ENCODE measurements at regions not wholly inside any gene's neighbourhood (a gene's known extent, or its start where the extent isn't known, plus 50 kb on each side); places are given as distances from the start of the nearest gene placed in this dataset.
"Not testable (repeated sequence)": the region's sequence is repeated elsewhere in the genome, so short reads cannot be mapped to it uniquely, and the experiment has no call there.

DNA sequence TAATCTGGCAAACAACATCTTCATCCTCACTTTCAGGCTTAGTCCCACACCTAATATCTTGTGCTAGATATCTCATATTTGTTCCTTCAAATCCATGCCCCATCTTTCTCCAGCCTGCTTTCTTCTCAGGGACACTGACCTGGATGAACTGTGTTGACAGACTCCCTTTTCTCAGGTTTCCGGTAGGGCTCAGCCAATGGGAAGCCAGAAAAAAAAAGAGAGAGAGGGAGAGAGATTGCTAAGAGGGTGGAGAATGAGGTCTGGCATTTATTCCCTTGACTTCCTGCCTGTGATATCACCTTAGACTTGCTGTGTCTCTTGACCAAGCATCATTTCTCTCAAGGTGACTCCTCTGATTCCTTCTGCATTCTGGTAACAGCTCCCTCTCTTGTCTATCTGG, 145.6 kb upstream of the ABI3BP start:
- Histone ChIP-seq H3K4me2 (ENCODE audit: low read length) (no peak overlapping the region), H3K36me3 (ENCODE audit: insufficient read depth, low read length) (no peaks in the 10 kb centered on the region), H3K9me3 (replicated peaks; ENCODE audit: low read length) (no peaks in the 10 kb centered on the region), H3K4me1 (ENCODE audit: control insufficient read depth, insufficient read depth, low read length) (no peaks in the 10 kb centered on the region), H3K27me3 (ENCODE audit: control insufficient read depth, insufficient read depth, low read length) (no peaks in the 10 kb centered on the region), H3K9ac (ENCODE audit: low read depth, low read length) (no peak overlapping the region), H3K4me3 (ENCODE audit: low read length) (no peak overlapping the region)

DNA sequence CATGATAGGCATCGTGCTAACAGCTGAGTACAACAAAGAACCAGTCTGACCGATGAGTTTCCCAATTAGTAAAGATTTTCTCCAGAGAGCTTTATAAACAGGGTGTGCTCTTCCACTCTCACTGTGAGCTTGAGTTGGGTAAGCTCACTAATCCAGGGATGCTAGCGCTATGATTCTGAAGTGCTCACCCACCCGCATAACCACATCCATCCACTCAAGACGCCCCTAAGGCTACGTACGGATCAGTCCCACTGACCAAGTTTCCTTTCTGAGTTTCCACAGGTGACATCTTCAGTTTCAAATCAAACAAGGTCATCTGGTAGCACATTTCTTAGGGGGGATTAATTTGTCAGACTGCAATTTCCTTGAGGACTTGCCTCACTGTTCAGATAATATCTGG, 141.1 kb upstream of the ABI3BP start:
- Histone ChIP-seq H3K36me3 (ENCODE audit: insufficient read depth, low read length) (no peaks in the 10 kb centered on the region), H3K4me2 (ENCODE audit: low read length) (no peak overlapping the region), H3K4me1 (ENCODE audit: control insufficient read depth, insufficient read depth, low read length) (no peaks in the 10 kb centered on the region), H3K4me3 (ENCODE audit: low read length) (no peak overlapping the region), H3K9me3 (replicated peaks; ENCODE audit: low read length) (no peaks in the 10 kb centered on the region), H3K27me3 (ENCODE audit: control insufficient read depth, insufficient read depth, low read length) (no peaks in the 10 kb centered on the region), H3K9ac (ENCODE audit: low read depth, low read length) (no peak overlapping the region)

DNA sequence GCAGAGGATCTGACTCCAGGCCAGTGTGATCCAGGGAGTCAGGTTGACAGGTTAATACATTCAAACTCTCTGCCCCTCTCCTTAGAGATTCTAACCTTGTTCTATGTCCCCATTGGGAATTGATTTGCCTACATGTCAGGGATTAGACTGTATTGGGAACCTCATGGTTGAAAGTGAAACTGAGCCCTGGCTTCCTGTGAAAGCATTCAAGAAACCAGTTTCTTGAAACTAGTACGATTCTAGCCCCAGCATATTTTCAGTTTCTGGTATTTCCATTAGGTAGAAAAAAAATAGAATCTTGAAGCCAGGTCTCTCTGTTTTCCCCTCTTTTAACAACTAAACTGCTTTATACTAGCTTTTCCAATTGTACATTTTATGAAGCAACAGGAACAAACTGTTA, 140.4 kb upstream of the ABI3BP start:
- H3K27me3 ChIP-seq (ENCODE audit: control insufficient read depth, insufficient read depth, low read length) = no peaks in the 10 kb centered on the region
- H3K4me1 ChIP-seq (ENCODE audit: control insufficient read depth, insufficient read depth, low read length) = no peaks in the 10 kb centered on the region
- no peak overlapping the region for H3K9ac ChIP-seq (ENCODE audit: low read depth, low read length)
- H3K36me3 ChIP-seq (ENCODE audit: insufficient read depth, low read length) = no peaks in the 10 kb centered on the region
- no peak overlapping the region for H3K4me3 ChIP-seq (ENCODE audit: low read length)
- no peaks in the 10 kb centered on the region for H3K9me3 ChIP-seq (replicated peaks; ENCODE audit: low read length)
- H3K4me2 ChIP-seq (ENCODE audit: low read length) = no peak overlapping the region

DNA sequence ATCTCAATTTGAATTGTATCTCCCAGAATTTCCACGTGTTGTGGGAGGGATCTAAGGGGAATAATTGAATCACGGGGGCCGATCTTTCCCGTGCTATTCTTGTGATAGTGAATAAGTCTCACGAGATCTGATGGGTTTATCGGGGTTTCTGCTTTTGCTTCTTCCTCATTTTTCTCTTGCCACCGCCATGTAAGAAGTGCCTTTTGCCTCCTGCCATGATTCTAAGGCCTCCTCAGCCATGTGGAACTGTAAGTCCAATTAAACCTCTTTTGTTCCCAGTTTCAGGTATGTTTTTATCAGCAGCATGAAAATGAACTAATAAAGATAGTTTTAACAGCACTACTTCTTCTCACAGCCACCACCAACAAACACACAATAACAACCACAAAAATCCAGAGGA, 140.0 kb upstream of the ABI3BP start:
- not testable (repeated sequence) for H3K27me3 ChIP-seq (ENCODE audit: control insufficient read depth, insufficient read depth, low read length); H3K4me2 ChIP-seq (ENCODE audit: low read length); H3K9me3 ChIP-seq (replicated peaks; ENCODE audit: low read length); H3K4me3 ChIP-seq (ENCODE audit: low read length); H3K36me3 ChIP-seq (ENCODE audit: insufficient read depth, low read length); H3K9ac ChIP-seq (ENCODE audit: low read depth, low read length); H3K4me1 ChIP-seq (ENCODE audit: control insufficient read depth, insufficient read depth, low read length)

DNA sequence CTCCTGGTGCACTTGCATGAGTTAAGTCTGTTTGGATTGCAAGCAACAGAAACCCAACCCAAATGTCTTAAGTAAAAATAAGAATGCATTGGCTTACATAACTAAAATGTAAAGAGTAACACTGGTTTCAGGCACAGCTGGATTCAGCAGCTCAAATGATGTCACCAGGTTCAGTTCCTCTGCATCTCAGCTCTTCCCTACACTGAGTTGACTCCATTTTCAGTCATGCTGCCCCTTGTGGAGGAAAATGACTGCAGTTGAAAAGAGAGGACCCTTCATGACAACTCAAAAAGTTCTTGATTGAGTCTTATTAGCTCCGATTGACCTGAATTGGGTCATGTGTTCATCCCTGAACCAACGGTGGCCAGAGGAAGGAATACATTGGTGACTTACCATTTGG, 138.5 kb upstream of the ABI3BP start:
- H3K4me2 ChIP-seq (ENCODE audit: low read length) = no peak overlapping the region
- H3K4me3 ChIP-seq (ENCODE audit: low read length) = no peak overlapping the region
- no peaks in the 10 kb centered on the region for H3K4me1 ChIP-seq (ENCODE audit: control insufficient read depth, insufficient read depth, low read length)
- no peak overlapping the region for H3K9ac ChIP-seq (ENCODE audit: low read depth, low read length)
- H3K27me3 ChIP-seq (ENCODE audit: control insufficient read depth, insufficient read depth, low read length) = no peaks in the 10 kb centered on the region
- no peaks in the 10 kb centered on the region for H3K9me3 ChIP-seq (replicated peaks; ENCODE audit: low read length)
- no peaks in the 10 kb centered on the region for H3K36me3 ChIP-seq (ENCODE audit: insufficient read depth, low read length)

- H3K27me3 ChIP-seq (ENCODE audit: control insufficient read depth, insufficient read depth, low read length) = no peaks in the 10 kb centered on the region
- no peaks in the 10 kb centered on the region for H3K36me3 ChIP-seq (ENCODE audit: insufficient read depth, low read length)
- H3K4me3 ChIP-seq (ENCODE audit: low read length) = no peak overlapping the region
- no peaks in the 10 kb centered on the region for H3K4me1 ChIP-seq (ENCODE audit: control insufficient read depth, insufficient read depth, low read length)
- no peaks in the 10 kb centered on the region for H3K9me3 ChIP-seq (replicated peaks; ENCODE audit: low read length)
- H3K4me2 ChIP-seq (ENCODE audit: low read length) = no peak overlapping the region
- H3K9ac ChIP-seq (ENCODE audit: low read depth, low read length) = no peak overlapping the region
Measured at GRCh38 chr3:101128786-101129185, 135.6 kb upstream of the ABI3BP start.

GRCh38 chr3:101128001-101128400, 134.8 kb upstream of the ABI3BP start:
- H3K9me3 ChIP-seq (replicated peaks; ENCODE audit: low read length) = no peaks in the 10 kb centered on the region
- no peaks in the 10 kb centered on the region for H3K4me1 ChIP-seq (ENCODE audit: control insufficient read depth, insufficient read depth, low read length)
- H3K4me3 ChIP-seq (ENCODE audit: low read length) = no peak overlapping the region
- H3K9ac ChIP-seq (ENCODE audit: low read depth, low read length) = no peak overlapping the region
- H3K4me2 ChIP-seq (ENCODE audit: low read length) = no peak overlapping the region
- H3K36me3 ChIP-seq (ENCODE audit: insufficient read depth, low read length) = no peaks in the 10 kb centered on the region
- no peaks in the 10 kb centered on the region for H3K27me3 ChIP-seq (ENCODE audit: control insufficient read depth, insufficient read depth, low read length)

DNA sequence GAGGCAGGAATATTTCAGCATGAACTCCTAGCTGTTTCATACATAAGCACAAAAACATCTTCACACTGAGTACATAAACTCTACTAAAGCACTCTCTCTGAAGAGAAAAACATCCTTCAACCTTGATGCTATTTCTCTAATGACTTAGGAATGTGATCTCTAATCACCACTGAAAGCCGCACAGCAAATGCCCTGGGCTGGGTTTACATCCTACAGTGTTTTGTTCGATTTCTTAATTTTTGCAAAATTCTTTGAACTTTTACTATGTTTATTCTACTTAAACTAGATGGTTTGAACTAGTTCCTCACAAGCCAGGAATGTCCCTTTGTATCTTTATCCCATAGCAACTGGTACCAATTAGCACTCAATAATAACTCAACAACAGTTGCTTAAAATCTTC, 130.9 kb upstream of the ABI3BP start:
- Histone ChIP-seq H3K4me2 (ENCODE audit: low read length) (no peak overlapping the region), H3K4me1 (ENCODE audit: control insufficient read depth, insufficient read depth, low read length) (peaks cover 7% of the 10 kb centered on the region), H3K9ac (ENCODE audit: low read depth, low read length) (no peak overlapping the region), H3K36me3 (ENCODE audit: insufficient read depth, low read length) (no peaks in the 10 kb centered on the region), H3K4me3 (ENCODE audit: low read length) (no peak overlapping the region), H3K27me3 (ENCODE audit: control insufficient read depth, insufficient read depth, low read length) (no peaks in the 10 kb centered on the region), H3K9me3 (replicated peaks; ENCODE audit: low read length) (no peaks in the 10 kb centered on the region)

- Histone ChIP-seq H3K4me2 (ENCODE audit: low read length) (no peak overlapping the region), H3K9me3 (replicated peaks; ENCODE audit: low read length) (no peaks in the 10 kb centered on the region), H3K36me3 (ENCODE audit: insufficient read depth, low read length) (no peaks in the 10 kb centered on the region), H3K4me3 (ENCODE audit: low read length) (no peak overlapping the region), H3K4me1 (ENCODE audit: control insufficient read depth, insufficient read depth, low read length) (peaks cover 8% of the 10 kb centered on the region), H3K9ac (ENCODE audit: low read depth, low read length) (no peak overlapping the region), H3K27me3 (ENCODE audit: control insufficient read depth, insufficient read depth, low read length) (no peaks in the 10 kb centered on the region)
Measured at GRCh38 chr3:101123081-101123480, 129.9 kb upstream of the ABI3BP start.

- H3K4me2 ChIP-seq (ENCODE audit: low read length) = no peak overlapping the region
- H3K4me3 ChIP-seq (ENCODE audit: low read length) = no peak overlapping the region
- no peaks in the 10 kb centered on the region for H3K9me3 ChIP-seq (replicated peaks; ENCODE audit: low read length)
Measured at GRCh38 chr3:101122681-101123080, 129.5 kb upstream of the ABI3BP start.

GRCh38 chr3:101120039-101120438, 126.8 kb upstream of the ABI3BP start:
- no peaks in the 10 kb centered on the region for H3K27me3 ChIP-seq (ENCODE audit: control insufficient read depth, insufficient read depth, low read length)
- H3K4me3 ChIP-seq (ENCODE audit: low read length) = no peak overlapping the region
- H3K4me2 ChIP-seq (ENCODE audit: low read length) = no peak overlapping the region

More at GRCh38 chr3:101122681-101123080, 129.5 kb upstream of the ABI3BP start:
- Histone ChIP-seq H3K9ac (ENCODE audit: low read depth, low read length) (no peak overlapping the region), H3K4me1 (ENCODE audit: control insufficient read depth, insufficient read depth, low read length) (peaks cover 8% of the 10 kb centered on the region), H3K27me3 (ENCODE audit: control insufficient read depth, insufficient read depth, low read length) (no peaks in the 10 kb centered on the region), H3K36me3 (ENCODE audit: insufficient read depth, low read length) (no peaks in the 10 kb centered on the region)

GRCh38 chr3:101119535-101119934, 126.3 kb upstream of the ABI3BP start:
- Histone ChIP-seq H3K4me3 (ENCODE audit: low read length) (no peak overlapping the region), H3K9me3 (replicated peaks; ENCODE audit: low read length) (no peaks in the 10 kb centered on the region), H3K4me2 (ENCODE audit: low read length) (no peak overlapping the region), H3K4me1 (ENCODE audit: control insufficient read depth, insufficient read depth, low read length) (peaks cover 8% of the 10 kb centered on the region), H3K9ac (ENCODE audit: low read depth, low read length) (peak overlapping the region; percentile 6), H3K27me3 (ENCODE audit: control insufficient read depth, insufficient read depth, low read length) (no peaks in the 10 kb centered on the region), H3K36me3 (ENCODE audit: insufficient read depth, low read length) (no peaks in the 10 kb centered on the region)

More at GRCh38 chr3:101120039-101120438, 126.8 kb upstream of the ABI3BP start:
- Histone ChIP-seq H3K4me1 (ENCODE audit: control insufficient read depth, insufficient read depth, low read length) (peaks cover 8% of the 10 kb centered on the region), H3K9ac (ENCODE audit: low read depth, low read length) (no peak overlapping the region), H3K9me3 (replicated peaks; ENCODE audit: low read length) (no peaks in the 10 kb centered on the region), H3K36me3 (ENCODE audit: insufficient read depth, low read length) (no peaks in the 10 kb centered on the region)

All from skeletal muscle satellite cell (primary cell).